ENCODE measurements at regions not wholly inside any gene's neighbourhood (a gene's known extent, or its start where the extent isn't known, plus 50 kb on each side); places are given as distances from the start of the nearest gene placed in this dataset.

DNA sequence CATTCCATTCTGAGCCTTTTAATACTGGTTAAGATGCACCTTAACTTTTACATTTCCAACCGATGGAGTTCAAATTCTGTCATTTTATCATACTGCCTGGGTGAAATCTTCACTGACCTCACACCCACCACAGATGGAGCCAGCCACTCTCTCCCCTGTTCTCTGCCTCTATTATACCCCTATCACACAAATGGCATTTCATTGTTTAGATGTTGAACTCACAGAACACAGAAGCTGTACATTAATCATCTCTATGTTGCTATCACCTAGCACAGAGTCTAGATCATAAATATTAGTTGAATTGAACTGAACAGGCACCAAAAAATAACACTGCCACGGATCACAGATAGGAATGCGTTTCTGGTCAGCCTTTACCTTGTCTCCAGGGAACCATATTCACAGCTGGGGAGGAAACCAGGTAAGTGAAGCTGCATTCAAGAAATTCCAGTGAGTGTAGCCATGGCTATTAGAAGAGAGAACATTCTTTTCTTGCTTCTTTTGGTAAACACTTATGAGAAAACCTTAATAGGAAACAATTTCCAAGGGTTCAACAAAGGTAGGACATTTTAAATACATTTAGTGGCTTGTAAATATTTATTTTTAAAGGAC is 194.9 kb upstream of the RMST start:
- TF ChIP-seq, protein P1, sequence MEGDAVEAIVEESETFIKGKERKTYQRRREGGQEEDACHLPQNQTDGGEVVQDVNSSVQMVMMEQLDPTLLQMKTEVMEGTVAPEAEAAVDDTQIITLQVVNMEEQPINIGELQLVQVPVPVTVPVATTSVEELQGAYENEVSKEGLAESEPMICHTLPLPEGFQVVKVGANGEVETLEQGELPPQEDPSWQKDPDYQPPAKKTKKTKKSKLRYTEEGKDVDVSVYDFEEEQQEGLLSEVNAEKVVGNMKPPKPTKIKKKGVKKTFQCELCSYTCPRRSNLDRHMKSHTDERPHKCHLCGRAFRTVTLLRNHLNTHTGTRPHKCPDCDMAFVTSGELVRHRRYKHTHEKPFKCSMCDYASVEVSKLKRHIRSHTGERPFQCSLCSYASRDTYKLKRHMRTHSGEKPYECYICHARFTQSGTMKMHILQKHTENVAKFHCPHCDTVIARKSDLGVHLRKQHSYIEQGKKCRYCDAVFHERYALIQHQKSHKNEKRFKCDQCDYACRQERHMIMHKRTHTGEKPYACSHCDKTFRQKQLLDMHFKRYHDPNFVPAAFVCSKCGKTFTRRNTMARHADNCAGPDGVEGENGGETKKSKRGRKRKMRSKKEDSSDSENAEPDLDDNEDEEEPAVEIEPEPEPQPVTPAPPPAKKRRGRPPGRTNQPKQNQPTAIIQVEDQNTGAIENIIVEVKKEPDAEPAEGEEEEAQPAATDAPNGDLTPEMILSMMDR (IDR thresholded peaks at IDR 0.05), result no peak
- TF ChIP-seq POLR2AphosphoS5 (IDR thresholded peaks at IDR 0.05; ENCODE audit: low read depth, low read length), result no peak

All from Panc1 (cell line).